ENCODE measurements at regions not wholly inside any gene's neighbourhood (a gene's known extent, or its start where the extent isn't known, plus 50 kb on each side); places are given as distances from the start of the nearest gene placed in this dataset.

DNA sequence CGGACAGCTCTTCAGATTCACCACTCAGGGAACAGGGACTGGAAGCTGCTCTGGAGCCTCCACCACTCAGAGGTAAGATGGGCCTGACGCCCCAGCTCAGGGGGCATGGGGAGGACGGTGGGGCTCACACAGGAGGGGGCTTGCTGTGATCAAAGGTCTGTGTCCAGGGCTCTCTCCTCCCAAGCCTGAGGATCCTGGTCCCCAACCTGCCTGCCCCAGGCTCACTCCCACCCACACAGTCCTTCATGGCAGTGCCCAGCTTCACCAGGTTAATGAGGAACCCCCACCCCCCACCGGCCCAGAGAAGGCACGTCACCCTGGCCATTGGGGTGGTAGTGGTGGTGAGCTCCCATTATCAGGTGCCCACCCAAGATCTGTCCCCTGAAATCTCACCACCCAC lies 926.7 kb upstream of the ZNF722 start:
- TF ChIP-seq, protein P1, sequence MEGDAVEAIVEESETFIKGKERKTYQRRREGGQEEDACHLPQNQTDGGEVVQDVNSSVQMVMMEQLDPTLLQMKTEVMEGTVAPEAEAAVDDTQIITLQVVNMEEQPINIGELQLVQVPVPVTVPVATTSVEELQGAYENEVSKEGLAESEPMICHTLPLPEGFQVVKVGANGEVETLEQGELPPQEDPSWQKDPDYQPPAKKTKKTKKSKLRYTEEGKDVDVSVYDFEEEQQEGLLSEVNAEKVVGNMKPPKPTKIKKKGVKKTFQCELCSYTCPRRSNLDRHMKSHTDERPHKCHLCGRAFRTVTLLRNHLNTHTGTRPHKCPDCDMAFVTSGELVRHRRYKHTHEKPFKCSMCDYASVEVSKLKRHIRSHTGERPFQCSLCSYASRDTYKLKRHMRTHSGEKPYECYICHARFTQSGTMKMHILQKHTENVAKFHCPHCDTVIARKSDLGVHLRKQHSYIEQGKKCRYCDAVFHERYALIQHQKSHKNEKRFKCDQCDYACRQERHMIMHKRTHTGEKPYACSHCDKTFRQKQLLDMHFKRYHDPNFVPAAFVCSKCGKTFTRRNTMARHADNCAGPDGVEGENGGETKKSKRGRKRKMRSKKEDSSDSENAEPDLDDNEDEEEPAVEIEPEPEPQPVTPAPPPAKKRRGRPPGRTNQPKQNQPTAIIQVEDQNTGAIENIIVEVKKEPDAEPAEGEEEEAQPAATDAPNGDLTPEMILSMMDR (IDR thresholded peaks at IDR 0.05): no peak
- TF ChIP-seq ZFX (IDR thresholded peaks at IDR 0.05; ENCODE audit: borderline replicate concordance): no peak

Measured in 22Rv1 (cell line).